NT2/D1 (cell line): ENCODE measurements at regions not wholly inside any gene's neighbourhood (a gene's known extent, or its start where the extent isn't known, plus 50 kb on each side); places are given as distances from the start of the nearest gene placed in this dataset.

ENCODE experiments used
- SUZ12 ChIP-seq: IDR thresholded peaks from 2 replicates; pipeline ENCODE4 v1.6.1; 2011; ENCODE audit not compliant: insufficient read length, insufficient read depth; ENCODE audit errors: extremely low read depth
- YY1 ChIP-seq: IDR thresholded peaks from 2 replicates; pipeline ENCODE4 v1.6.1; 2011; ENCODE audit not compliant: insufficient read length, insufficient read depth
- ZNF274 ChIP-seq: IDR thresholded peaks from 2 replicates; pipeline ENCODE4 v1.6.1; 2011; ENCODE audit warnings: mild to moderate bottlenecking, low read depth, low read length

DNA sequence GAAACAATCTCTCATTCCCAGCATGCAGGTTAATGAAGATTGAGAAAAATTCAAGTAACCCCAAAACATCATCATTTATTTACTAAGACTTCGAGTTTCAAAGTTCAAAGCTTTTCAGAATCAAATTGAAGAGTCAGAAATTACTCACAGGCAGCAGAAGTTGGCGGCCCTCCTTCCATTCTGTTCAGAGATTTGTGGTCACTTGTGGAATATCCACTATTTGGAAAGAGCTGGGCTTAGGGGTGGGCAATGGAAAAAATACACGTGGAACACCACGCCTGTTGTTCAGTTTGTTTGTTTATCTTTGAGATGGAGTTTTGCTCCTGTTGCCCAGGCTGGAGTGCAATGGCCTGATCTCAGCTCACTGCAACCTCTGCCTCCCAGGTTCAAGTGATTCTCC is 108.6 kb upstream of the NAA20 start:
- TF ChIP-seq SUZ12 (no peak), ZNF274 (no peak), YY1 (no peak)
